ENCODE measurements at regions not wholly inside any gene's neighbourhood (a gene's known extent, or its start where the extent isn't known, plus 50 kb on each side); places are given as distances from the start of the nearest gene placed in this dataset.

DNA sequence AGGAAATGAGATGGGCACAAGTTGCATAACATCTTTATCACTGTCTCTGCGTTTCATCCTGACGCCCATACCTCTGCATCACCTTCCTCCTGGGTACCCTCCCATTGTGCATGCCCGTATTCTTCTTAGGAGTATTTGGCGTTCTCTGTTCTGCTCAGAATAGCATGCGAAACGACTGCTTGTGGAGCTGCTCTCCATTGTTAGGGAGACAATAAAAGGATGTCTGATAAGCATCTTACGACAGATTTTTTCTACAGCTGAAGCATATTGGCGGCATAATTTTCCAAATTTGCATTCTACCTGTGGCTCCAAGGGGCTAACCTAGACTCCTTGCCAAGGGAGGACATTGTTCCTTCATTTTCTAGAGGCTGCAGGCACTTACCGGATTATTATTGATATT is 118.6 kb downstream of the EDN1 start:
- TF ChIP-seq, protein P1, sequence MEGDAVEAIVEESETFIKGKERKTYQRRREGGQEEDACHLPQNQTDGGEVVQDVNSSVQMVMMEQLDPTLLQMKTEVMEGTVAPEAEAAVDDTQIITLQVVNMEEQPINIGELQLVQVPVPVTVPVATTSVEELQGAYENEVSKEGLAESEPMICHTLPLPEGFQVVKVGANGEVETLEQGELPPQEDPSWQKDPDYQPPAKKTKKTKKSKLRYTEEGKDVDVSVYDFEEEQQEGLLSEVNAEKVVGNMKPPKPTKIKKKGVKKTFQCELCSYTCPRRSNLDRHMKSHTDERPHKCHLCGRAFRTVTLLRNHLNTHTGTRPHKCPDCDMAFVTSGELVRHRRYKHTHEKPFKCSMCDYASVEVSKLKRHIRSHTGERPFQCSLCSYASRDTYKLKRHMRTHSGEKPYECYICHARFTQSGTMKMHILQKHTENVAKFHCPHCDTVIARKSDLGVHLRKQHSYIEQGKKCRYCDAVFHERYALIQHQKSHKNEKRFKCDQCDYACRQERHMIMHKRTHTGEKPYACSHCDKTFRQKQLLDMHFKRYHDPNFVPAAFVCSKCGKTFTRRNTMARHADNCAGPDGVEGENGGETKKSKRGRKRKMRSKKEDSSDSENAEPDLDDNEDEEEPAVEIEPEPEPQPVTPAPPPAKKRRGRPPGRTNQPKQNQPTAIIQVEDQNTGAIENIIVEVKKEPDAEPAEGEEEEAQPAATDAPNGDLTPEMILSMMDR (IDR thresholded peaks at IDR 0.05; ENCODE audit: insufficient read depth, low read depth, low read length) = no peak
- TF ChIP-seq EZH2 (IDR thresholded peaks at IDR 0.05; ENCODE audit: insufficient read depth, low read length) = no peak

Measured in astrocyte (in vitro differentiated cells and primary cell).